Smooth muscle cell (in vitro differentiated cells): ENCODE measurements at regions not wholly inside any gene's neighbourhood (a gene's known extent, or its start where the extent isn't known, plus 50 kb on each side); places are given as distances from the start of the nearest gene placed in this dataset.

Experiments used
- DNase-seq: peaks from one replicate; lab custom pipeline; 2025; ENCODE audit not compliant: unreplicated experiment; lab: John Stamatoyannopoulos, UW
- H2AFZ ChIP-seq: fragments of 200-600 bp; sonication (generic); 2 replicates; pipeline ENCODE4 v1.6.0; 2016; ENCODE audit warnings: antibody characterized with exemption, low read depth, mild to moderate bottlenecking
- H3F3A ChIP-seq: fragments of 200-600 bp; sonication (generic); 2 replicates; pipeline ENCODE4 v1.6.0; 2017; ENCODE audit warnings: antibody characterized with exemption, low read depth
- H3K27ac ChIP-seq: fragments of 200-600 bp; sonication (generic); 2 replicates; pipeline ENCODE4 v1.5.1; 2016; ENCODE audit warnings: low read depth, mild to moderate bottlenecking
- H3K27me3 ChIP-seq: fragments of 200-600 bp; sonication (generic); 2 replicates; pipeline ENCODE4 v1.6.1; 2016; ENCODE audit warnings: low read depth, mild to moderate bottlenecking
- H3K36me3 ChIP-seq: fragments of 200-600 bp; sonication (generic); 2 replicates; pipeline ENCODE4 v1.5.1; 2016; ENCODE audit warnings: low read depth
- H3K4me1 ChIP-seq: fragments of 200-600 bp; sonication (generic); 2 replicates; pipeline ENCODE4 v1.5.1; 2016; ENCODE audit warnings: low read depth
- H3K4me2 ChIP-seq: fragments of 200-600 bp; sonication (generic); 2 replicates; pipeline ENCODE4 v1.6.0; 2016; ENCODE audit warnings: mild to moderate bottlenecking
- H3K4me3 ChIP-seq: fragments of 200-600 bp; sonication (generic); 2 replicates; pipeline ENCODE4 v1.5.1; 2016; ENCODE audit warnings: mild to moderate bottlenecking
- H3K79me2 ChIP-seq: fragments of 200-600 bp; sonication (generic); 2 replicates; pipeline ENCODE4 v1.6.0; 2016; ENCODE audit warnings: low read depth, mild to moderate bottlenecking
- H3K9ac ChIP-seq: fragments of 200-600 bp; sonication (generic); 2 replicates; pipeline ENCODE4 v1.6.0; 2016; ENCODE audit warnings: low read depth
- H3K9me3 ChIP-seq: fragments of 200-600 bp; sonication (generic); replicated peaks from 2 replicates; pipeline ENCODE4 v1.5.1; 2016; ENCODE audit warnings: low read depth
- H4K20me1 ChIP-seq: fragments of 200-600 bp; sonication (generic); 2 replicates; pipeline ENCODE4 v1.6.0; 2016; ENCODE audit warnings: low read depth
- WGBS: methylation state at CpG from one replicate; pipeline ENCODE4 v1.1.7; 2016; ENCODE audit warnings: low lambda C conversion rate; 5-methylcytosine and 5-hydroxymethylcytosine counted together
- TF ChIP-seq, protein P1 (sequence below): fragments of 200-600 bp; sonication (generic); IDR thresholded peaks from 2 replicates; pipeline ENCODE4 v1.5.1; 2017; ENCODE audit warnings: borderline replicate concordance, mild to moderate bottlenecking, antibody characterized with exemption; ENCODE audit not compliant: insufficient read depth, poor library complexity, severe bottlenecking

- TF ChIP-seq, protein P1, sequence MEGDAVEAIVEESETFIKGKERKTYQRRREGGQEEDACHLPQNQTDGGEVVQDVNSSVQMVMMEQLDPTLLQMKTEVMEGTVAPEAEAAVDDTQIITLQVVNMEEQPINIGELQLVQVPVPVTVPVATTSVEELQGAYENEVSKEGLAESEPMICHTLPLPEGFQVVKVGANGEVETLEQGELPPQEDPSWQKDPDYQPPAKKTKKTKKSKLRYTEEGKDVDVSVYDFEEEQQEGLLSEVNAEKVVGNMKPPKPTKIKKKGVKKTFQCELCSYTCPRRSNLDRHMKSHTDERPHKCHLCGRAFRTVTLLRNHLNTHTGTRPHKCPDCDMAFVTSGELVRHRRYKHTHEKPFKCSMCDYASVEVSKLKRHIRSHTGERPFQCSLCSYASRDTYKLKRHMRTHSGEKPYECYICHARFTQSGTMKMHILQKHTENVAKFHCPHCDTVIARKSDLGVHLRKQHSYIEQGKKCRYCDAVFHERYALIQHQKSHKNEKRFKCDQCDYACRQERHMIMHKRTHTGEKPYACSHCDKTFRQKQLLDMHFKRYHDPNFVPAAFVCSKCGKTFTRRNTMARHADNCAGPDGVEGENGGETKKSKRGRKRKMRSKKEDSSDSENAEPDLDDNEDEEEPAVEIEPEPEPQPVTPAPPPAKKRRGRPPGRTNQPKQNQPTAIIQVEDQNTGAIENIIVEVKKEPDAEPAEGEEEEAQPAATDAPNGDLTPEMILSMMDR, result no peak
- Histone ChIP-seq H2AFZ (no peak overlapping the region), H3K4me2 (peak overlapping the region; percentile 22), H4K20me1 (no peaks in the 10 kb centered on the region), H3K36me3 (no peaks in the 10 kb centered on the region), H3K4me1 (no peaks in the 10 kb centered on the region), H3F3A (no peaks in the 10 kb centered on the region), H3K9me3 (no peaks in the 10 kb centered on the region), H3K9ac (no peak overlapping the region), H3K79me2 (no peaks in the 10 kb centered on the region), H3K4me3 (no peak overlapping the region), H3K27me3 (peaks cover 8% of the 10 kb centered on the region), H3K27ac (peak overlapping the region; percentile 63)
- no peak for DNase-seq
Measured at GRCh38 chr2:37842732-37843440, 82.2 kb upstream of the RMDN2 start.

GRCh38 chr2:37843556-37843955 lies 81.5 kb upstream of the RMDN2 start:
- 0% methylated on average over 1 of the region's 1 CpG for WGBS
- TF ChIP-seq, protein P1, result no peak
- peak overlapping the region; percentile 22 for H3K4me2 ChIP-seq

DNA sequence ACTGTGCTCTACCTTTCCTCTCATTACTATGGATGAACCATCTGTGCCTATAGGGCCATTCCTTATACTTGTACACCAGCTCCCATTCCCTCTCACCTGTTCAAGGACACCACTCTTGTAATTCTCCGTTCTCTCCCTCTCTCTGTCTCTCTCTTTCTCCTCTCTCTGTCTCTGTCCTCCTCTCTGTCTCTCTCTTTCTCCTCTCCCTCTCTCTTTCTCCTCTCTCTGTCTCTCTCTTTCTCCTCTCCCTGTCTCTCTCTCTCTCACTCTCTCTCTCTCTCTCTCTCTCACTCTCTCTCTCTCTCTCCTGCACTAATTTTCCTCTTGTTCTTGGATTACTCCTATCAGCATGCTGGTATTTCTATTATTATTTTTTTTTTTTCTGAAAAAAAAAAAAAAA lies 78.9 kb upstream of the RMDN2 start:
- Histone ChIP-seq H3K36me3 (no peaks in the 10 kb centered on the region), H3K9ac (no peak overlapping the region), H3F3A (no peaks in the 10 kb centered on the region), H3K9me3 (no peaks in the 10 kb centered on the region), H3K79me2 (no peaks in the 10 kb centered on the region), H3K27me3 (peaks cover 8% of the 10 kb centered on the region), H3K4me3 (no peak overlapping the region), H3K27ac (no peak overlapping the region), H4K20me1 (no peaks in the 10 kb centered on the region), H3K4me2 (no peak overlapping the region), H2AFZ (no peak overlapping the region), H3K4me1 (no peaks in the 10 kb centered on the region)
- TF ChIP-seq, protein P1, result no peak
- 44% methylated on average over 1 of the region's 1 CpG for WGBS
- DNase-seq, result no peak

More at GRCh38 chr2:37843556-37843955, 81.5 kb upstream of the RMDN2 start:
- no peaks in the 10 kb centered on the region for H3K79me2 ChIP-seq
- H3K27me3 ChIP-seq, result peaks cover 8% of the 10 kb centered on the region
- H3K36me3 ChIP-seq, result no peaks in the 10 kb centered on the region
- no peaks in the 10 kb centered on the region for H3F3A ChIP-seq
- no peaks in the 10 kb centered on the region for H3K4me1 ChIP-seq
- H2AFZ ChIP-seq, result no peak overlapping the region
- H4K20me1 ChIP-seq, result no peaks in the 10 kb centered on the region
- no peaks in the 10 kb centered on the region for H3K9me3 ChIP-seq
- DNase-seq, result no peak
- no peak overlapping the region for H3K9ac ChIP-seq
- no peak overlapping the region for H3K4me3 ChIP-seq
- H3K27ac ChIP-seq, result peak overlapping the region; percentile 63

GRCh38 chr2:37847792-37848191 lies 77.3 kb upstream of the RMDN2 start:
- Histone ChIP-seq H3K4me1 (no peaks in the 10 kb centered on the region), H3K9me3 (no peaks in the 10 kb centered on the region), H3K79me2 (no peaks in the 10 kb centered on the region), H3K36me3 (no peaks in the 10 kb centered on the region), H3K4me2 (no peak overlapping the region), H3K27me3 (peaks cover 8% of the 10 kb centered on the region), H3F3A (no peaks in the 10 kb centered on the region), H3K4me3 (no peak overlapping the region), H3K9ac (no peak overlapping the region), H2AFZ (no peak overlapping the region), H4K20me1 (no peaks in the 10 kb centered on the region), H3K27ac (no peak overlapping the region)
- TF ChIP-seq, protein P1, result no peak
- no peak for DNase-seq
- 94% methylated on average over 5 of the region's 5 CpGs for WGBS
